NCI-H526 (cell line): ENCODE measurements at regions not wholly inside any gene's neighbourhood (a gene's known extent, or its start where the extent isn't known, plus 50 kb on each side); places are given as distances from the start of the nearest gene placed in this dataset.

ENCODE experiments used
- DNase-seq, 2 experiments: peaks; one replicate each; lab custom pipeline; 2025; lab: John Stamatoyannopoulos, UW

DNA sequence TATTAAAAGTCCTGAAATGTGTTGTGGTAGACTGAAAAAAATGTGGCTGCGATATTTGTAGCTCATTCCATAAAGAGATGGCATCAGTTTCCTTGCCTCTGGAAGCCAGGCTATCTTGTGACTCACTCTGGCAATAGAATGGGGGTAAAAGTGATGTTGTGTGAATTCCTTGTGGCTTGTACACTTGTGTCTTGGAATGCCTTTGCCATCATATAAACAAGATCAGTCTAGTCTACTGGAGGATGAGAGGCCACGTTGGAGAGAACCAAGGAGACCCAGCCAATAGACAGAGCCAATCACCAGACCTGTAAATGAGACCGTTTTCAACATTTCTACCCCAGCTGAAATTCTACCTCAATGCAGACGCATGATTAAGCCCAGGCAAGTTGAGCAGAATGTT is 254.1 kb downstream of the TRIB2 start:
- DNase-seq, result no peak

DNA sequence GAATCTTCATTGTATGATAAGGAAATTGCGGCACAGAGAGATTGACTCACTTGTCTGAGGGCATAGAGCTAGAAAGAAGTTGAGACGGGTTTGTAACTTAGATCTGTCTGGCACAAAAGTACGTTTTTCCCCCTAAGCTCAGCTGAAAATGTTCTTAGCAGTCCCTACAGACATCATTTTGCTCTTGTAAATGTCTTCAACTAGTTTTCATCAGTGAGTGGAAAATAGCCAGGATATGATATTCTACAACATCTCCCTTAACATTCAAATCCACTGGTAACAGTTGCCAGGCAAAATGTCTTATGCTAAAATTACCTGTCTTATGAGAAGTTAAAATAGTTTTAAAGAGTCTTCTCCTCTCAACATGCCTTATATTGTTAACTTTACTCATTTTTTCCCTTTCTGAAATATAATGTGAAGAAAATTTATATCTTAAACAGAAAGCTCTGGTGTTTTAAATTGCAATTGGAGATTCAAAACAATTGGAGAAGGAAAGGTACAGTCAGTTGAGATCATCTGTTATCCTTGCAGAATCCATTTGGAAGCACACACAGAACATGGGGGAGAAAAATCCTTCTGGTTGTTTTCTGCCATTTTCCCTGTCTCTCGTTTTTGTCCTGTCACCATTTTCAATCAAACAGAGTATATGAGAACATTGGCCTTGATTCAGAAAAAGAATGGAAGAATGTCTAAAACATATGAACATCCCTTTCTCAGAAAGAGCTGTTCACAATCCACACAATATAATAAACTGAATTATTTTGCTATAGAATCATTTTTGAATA is 255.0 kb downstream of the TRIB2 start:
- no peak for DNase-seq

DNA sequence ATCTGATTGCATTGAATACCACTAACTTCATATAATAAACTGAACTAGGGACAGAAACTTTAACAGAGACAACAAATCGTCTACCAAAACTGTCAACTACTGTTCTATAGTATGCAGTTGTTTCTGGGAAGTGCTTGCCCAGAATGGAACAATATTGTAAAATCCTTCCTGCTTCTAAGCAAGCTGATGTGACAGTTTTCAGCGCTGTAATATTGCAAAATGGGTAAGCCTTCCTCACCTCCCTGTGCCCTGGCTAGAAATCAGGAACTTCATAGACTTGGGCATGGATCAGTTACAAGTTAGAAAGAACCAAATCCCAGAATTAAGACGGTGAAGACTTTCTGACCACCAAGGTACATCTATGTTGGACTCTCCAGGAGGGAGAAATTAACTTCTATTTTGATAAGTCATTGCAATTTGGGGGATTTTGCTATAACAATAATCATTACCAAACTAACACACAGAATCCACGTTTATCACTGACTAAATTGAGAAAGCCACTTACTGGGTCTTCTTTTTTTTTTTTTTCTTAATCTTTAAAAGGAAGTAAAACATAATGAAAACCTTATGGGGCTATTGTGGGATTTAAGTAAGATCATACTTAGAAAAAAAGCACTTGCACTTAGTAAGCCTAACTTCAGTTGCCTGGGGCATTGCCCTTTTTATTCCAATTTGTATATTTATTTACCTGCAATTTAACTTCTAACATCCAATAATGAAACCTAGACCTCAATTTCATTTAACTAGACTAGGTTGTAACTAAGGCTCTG is 261.5 kb downstream of the TRIB2 start:
- no peak for DNase-seq

GRCh38 chr2:12979066-12979465 is 262.3 kb downstream of the TRIB2 start:
- no peak for DNase-seq

- no peak for DNase-seq
Observed at GRCh38 chr2:12980817-12981216, 264.1 kb downstream of the TRIB2 start.

GRCh38 chr2:12982149-12982584 is 265.4 kb downstream of the TRIB2 start:
- DNase-seq, result no peak

GRCh38 chr2:12987246-12987645 is 270.5 kb downstream of the TRIB2 start:
- DNase-seq, result no peak

- no peak for DNase-seq
Observed at GRCh38 chr2:12988279-12988678, 271.5 kb downstream of the TRIB2 start.

DNA sequence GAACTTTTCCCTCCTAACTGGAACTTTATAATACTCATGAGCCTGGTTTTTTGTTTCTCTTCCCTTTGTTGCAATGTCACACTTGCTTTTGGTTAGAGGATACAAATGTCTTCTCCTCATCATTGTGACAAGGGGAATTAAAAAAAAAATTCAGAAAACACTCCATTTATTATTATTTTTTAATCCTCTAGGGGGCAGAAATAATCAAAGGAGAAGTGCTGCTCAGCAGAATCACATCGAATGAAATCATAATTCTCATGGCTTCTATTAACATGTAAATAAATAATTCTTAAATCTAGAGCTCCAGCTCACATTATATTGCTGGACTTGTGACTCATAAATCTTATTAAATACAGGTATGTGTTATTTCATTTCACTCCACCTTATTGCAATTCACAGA is 273.8 kb downstream of the TRIB2 start:
- DNase-seq, result no peak

DNA sequence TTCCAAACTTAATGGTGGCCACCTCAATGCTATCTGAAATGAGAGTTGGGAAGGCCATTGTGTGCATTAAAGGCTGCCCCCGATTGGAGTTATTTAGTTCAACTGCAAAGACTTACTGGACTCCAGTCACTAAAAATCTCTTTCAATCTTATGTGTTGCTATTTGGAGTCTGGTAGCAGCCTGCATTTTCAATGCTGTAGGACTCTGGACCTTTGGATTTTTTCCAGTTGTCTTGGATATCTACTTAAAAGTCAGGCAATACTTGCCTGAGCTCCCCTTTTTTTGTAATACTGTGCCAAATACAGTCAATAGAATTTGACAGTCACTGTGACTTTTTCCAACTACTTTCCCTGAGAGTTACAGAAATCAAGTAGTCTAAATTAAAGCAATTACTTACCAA is 281.9 kb downstream of the TRIB2 start:
- DNase-seq, result no peak

GRCh38 chr2:13000664-13001363 is 284.1 kb downstream of the TRIB2 start:
- no peak for DNase-seq

DNA sequence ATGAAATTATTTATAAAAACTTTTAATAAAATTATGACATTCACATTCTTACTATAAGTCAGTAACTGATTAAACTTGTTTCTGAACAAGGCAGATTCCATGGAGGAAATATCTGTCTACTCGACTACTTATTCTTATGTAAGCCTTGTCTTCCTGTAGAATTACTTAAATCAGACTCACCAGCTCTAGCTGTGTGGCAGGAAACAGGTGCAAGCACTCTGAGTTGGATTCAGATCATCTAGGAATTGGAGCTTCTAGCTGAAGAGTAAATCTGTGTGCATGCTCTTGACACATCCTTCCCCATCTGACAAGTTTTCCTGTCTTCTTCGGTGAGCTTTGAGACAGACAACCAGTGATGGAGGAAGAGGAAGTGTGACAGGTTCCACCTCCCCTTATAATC is 284.7 kb downstream of the TRIB2 start:
- no peak for DNase-seq

- no peak for DNase-seq
Observed at GRCh38 chr2:13002536-13003331, 286.0 kb downstream of the TRIB2 start.

- no peak for DNase-seq
Observed at GRCh38 chr2:13003500-13003899, 286.8 kb downstream of the TRIB2 start.

- no peak for DNase-seq
Observed at GRCh38 chr2:13005048-13005447, 288.3 kb downstream of the TRIB2 start.

DNA sequence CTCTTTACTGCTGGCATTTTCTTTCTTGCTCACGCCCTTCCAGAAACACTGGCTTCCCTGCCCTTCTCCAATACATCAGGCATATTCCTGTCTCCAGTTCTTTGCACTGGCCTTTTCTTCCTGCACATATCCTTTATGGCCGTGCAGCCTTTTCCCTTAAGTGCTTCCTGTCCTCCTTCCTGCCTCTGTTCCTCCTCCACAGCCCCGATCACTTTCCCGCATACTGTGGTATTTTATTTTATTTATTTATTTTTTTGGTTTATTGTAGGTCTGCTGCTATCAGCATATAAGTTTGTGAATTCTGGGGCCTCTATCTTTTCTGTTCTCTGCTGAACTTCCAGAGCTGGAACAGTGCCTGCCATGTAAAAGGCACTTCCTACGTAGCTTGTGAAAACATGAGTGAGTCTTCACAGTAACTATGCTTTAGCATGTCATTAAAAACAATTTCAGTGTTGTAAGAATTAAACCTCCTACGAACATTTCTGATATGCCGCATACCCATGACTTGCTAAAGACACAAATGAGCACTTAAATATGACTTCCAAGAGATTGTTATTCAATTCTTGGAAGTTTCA is 289.1 kb downstream of the TRIB2 start:
- DNase-seq, result no peak

DNA sequence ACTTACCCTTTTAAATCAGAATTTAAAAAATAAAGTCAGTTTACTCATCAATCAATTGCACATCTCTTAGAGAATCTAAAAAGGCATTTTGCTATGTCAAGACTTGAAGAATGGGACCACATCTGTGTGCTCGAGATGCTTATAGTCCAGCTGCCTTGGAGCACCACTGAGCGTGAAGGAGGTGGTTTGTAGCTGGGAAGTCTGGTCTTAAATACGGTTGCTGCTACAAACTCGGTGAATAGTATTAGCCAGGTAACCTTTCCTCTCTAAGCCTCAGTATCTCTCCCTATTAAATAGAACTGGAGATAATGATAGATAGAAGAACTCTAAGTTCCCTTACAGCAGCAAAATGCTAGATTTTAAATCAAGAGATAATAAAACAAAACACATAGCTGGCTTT is 289.7 kb downstream of the TRIB2 start:
- DNase-seq, result no peak

DNA sequence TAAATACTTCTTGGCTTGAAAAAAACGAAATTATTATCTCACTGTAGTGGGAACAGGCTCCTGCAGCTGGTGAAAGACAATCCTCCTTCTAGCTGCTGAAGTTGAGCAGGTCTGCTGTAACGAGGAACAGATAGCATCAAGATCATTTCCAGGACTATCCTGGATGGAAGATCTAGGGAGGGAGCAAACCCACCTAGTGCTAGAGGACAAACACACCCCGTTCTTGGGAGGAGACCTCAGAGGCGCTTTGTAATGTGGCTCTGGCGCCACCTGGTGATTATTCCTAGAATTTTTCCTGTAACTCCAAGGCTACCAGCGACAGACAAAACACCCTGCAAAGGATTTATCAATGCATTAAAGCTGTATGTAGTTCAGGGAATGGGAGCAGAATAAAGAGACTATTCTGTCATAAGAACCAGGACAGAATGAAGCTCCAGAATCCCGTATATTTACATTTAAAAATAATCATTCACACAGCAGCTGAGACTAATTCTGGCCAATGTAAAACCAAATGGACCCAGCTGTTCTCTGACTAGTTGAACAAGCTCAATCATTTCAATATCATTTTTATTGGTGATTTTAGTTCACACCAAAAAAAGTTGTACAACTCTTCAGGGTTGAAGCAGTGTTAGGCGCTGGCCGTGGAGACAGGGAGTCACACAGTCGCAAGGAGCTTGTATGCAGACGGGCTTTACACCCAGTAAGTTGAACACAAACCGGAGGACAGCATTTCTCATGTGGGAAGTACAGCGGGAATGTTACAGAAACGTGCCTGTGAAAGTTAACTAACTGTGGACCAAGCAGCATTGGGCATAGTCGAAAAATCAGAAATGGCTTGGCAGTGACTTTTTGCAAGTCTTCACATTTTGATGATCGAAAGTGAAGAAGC is 290.3 kb downstream of the TRIB2 start:
- peak; percentile 29 to 80 for DNase-seq

DNA sequence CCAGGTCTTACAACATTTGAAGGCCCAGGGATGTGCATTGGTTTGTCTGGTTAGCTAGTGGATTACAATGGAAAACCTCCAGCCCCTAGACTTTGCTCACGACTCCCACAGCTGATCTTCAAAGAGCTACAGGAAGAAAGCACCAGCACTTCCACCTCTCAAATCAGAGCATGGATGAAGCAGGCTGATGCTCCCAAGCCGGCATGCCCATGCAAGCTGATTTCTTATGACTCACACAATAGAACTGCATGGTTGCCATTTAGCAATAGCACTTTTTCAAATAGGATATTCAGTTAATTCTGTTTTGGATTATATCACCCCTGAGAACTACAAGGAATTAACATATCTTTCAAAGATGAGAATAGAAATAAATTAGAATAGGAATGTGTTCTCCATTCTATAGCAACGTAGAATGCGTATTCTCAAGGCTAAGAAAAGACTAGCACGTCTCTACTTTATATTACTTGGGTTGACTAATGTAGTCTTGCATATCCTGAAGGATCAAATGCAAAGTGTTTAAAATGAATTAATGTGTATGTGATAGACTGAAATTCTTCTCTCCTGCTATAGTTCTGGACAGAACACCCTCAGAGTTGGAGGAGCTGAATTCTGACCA is 292.4 kb downstream of the TRIB2 start:
- no peak for DNase-seq

DNA sequence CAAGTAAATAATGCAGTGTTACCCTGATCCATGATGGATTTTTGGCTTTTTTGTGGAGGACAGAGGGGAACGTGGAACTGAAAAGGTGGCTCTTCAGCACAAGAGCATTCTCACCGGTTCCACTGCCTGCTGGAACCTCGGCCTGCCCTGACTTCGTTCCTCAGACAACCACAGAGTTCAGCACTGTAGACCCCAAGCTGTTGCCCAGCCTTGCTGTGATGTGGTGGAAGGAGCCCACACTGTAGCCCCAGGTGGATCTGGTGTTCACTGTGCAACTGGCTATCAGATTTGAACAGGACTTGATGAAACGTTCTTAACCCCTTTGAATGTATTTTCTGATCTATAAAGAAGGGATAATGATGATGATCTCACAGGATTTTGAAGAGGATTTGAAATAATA is 293.5 kb downstream of the TRIB2 start:
- no peak for DNase-seq
